Astrocyte (in vitro differentiated cells and primary cell): ENCODE measurements at regions not wholly inside any gene's neighbourhood (a gene's known extent, or its start where the extent isn't known, plus 50 kb on each side); places are given as distances from the start of the nearest gene placed in this dataset.

Experiments
- EZH2 ChIP-seq: IDR thresholded peaks from 2 replicates; pipeline ENCODE4 v1.6.1; 2012; ENCODE audit warnings: mild to moderate bottlenecking, low read length, inconsistent platforms; ENCODE audit not compliant: insufficient read depth
- TF ChIP-seq, protein P1 (sequence below): IDR thresholded peaks from 2 replicates; pipeline ENCODE4 v1.5.1; 2011; ENCODE audit warnings: low read depth, mild to moderate bottlenecking, inconsistent platforms, low read length, moderate library complexity; ENCODE audit not compliant: insufficient read depth

DNA sequence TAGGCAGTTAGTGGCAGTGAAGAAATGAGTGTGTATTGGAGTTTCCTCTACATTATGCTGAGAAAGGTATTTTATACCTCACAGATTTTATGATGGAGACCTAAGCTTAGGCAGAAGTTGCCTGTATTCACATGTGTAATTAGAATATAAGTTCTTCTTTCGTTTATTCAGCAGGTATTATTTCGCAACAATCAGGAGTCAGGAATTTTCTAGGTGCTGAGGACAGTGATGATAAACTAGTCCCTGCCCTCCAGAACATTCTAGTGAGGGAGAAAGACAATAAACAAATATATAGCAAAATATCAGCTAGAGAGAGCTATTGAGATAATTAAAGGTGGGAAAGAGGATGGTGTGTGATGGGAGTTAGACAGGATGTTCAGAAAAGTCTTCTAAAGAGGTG is 345.7 kb downstream of the GRIN2B start:
- no peak for TF ChIP-seq EZH2
- TF ChIP-seq, protein P1, sequence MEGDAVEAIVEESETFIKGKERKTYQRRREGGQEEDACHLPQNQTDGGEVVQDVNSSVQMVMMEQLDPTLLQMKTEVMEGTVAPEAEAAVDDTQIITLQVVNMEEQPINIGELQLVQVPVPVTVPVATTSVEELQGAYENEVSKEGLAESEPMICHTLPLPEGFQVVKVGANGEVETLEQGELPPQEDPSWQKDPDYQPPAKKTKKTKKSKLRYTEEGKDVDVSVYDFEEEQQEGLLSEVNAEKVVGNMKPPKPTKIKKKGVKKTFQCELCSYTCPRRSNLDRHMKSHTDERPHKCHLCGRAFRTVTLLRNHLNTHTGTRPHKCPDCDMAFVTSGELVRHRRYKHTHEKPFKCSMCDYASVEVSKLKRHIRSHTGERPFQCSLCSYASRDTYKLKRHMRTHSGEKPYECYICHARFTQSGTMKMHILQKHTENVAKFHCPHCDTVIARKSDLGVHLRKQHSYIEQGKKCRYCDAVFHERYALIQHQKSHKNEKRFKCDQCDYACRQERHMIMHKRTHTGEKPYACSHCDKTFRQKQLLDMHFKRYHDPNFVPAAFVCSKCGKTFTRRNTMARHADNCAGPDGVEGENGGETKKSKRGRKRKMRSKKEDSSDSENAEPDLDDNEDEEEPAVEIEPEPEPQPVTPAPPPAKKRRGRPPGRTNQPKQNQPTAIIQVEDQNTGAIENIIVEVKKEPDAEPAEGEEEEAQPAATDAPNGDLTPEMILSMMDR, result no peak
